ENCODE measurements at regions not wholly inside any gene's neighbourhood (a gene's known extent, or its start where the extent isn't known, plus 50 kb on each side); places are given as distances from the start of the nearest gene placed in this dataset.

DNA sequence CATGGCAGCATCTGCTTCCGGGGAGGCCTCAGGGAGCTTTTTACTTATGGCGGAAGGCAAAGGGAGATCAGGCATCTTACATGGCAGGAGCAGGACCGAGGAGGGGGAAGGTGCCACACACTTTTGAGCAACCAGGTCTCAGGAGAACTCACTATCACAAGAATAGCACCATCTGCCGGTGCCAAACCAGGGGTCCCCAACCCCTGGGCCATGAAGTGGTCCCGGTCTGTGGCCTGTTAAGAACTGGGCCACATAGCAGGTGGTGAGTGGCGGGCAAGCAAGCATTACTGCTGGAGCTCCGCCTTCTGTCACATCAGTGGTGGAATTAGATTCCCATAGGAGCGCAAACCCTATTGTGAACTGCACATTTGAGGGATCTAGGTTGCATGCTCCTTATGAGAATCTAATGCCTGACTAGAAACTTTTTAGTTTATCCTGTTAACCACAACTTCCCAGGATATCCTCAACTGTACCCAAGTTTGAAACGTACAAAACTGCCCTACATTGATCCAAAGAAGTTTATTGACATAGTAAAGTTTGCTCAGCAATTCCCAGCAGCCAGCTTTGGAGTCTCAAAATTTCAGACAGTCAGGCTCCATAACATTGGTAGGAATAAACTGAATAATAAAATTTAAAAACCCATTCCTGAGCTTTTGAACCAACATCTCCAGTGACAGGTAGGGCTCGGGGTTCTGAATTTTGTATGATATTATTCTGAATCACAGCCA lies 228.4 kb upstream of the TAC1 start:
- TF ChIP-seq POLR2A (IDR thresholded peaks at IDR 0.05) (no peak), POLR2AphosphoS5 (IDR thresholded peaks at IDR 0.05) (no peak), EP300 (IDR thresholded peaks at IDR 0.05) (no peak)
- TF ChIP-seq, protein P1, sequence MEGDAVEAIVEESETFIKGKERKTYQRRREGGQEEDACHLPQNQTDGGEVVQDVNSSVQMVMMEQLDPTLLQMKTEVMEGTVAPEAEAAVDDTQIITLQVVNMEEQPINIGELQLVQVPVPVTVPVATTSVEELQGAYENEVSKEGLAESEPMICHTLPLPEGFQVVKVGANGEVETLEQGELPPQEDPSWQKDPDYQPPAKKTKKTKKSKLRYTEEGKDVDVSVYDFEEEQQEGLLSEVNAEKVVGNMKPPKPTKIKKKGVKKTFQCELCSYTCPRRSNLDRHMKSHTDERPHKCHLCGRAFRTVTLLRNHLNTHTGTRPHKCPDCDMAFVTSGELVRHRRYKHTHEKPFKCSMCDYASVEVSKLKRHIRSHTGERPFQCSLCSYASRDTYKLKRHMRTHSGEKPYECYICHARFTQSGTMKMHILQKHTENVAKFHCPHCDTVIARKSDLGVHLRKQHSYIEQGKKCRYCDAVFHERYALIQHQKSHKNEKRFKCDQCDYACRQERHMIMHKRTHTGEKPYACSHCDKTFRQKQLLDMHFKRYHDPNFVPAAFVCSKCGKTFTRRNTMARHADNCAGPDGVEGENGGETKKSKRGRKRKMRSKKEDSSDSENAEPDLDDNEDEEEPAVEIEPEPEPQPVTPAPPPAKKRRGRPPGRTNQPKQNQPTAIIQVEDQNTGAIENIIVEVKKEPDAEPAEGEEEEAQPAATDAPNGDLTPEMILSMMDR (IDR thresholded peaks at IDR 0.05) = no peak
